K562 (cell line): ENCODE measurements at regions not wholly inside any gene's neighbourhood (a gene's known extent, or its start where the extent isn't known, plus 50 kb on each side); places are given as distances from the start of the nearest gene placed in this dataset.

Experiments
- ATAC-seq: fragments of 200-7000 bp; cut with Tn5 transposase; 3 replicates; pipeline ENCODE4 v1.9.1; 2020; ENCODE audit warnings: moderate library complexity
- BruUV-seq: library from RNA; stranded (reverse); fragments of 400-500 nt; replicated peaks from 2 replicates; lab custom pipeline; 2021; lab: Mats Ljungman, UMichigan
- CTCF ChIA-PET: fragments of 300-600 bp; formaldehyde crosslinking; extraction: SDS; loops from one replicate; lab custom pipeline; 2021; ENCODE audit warnings: low intra/inter-chr PET ratio; lab: Yijun Ruan, JAX
- POLR2A ChIA-PET: fragments of 300-600, 350-650 bp; sonication (Branson Sonifier 250); formaldehyde crosslinking; extraction: SDS; loops from one replicate; lab custom pipeline; 2021; ENCODE audit warnings: antibody characterized with exemption, inconsistent platforms; lab: Yijun Ruan, JAX
- DNase-seq, 4 experiments: peaks; one replicate each; pipeline versions ENCODE4 v3.0.0 to v3.0.0-alpha.2; 2011 to 2018; ENCODE audit warnings: low spot score in 3 of 4, mixed read lengths in 3 of 4; ENCODE audit errors: extremely low read depth in 1 of 4
- FAIRE-seq: peaks from 2 replicates; lab custom pipeline; 2011; peaks lifted over from hg19 to GRCh38; lab: Jason Lieb, UNC
- H2AFZ ChIP-seq: 2 replicates; pipeline ENCODE4 v1.6.0; 2011; ENCODE audit warnings: low read depth, low read length, control low read depth, inconsistent platforms
- H3K27ac ChIP-seq: fragments of 200-600 bp; 3 replicates; pipeline ENCODE4 v1.8.0; 2011; ENCODE audit warnings: low read depth, mild to moderate bottlenecking, control low read depth, inconsistent platforms, low read length, moderate library complexity, mixed read lengths; ENCODE audit errors: extremely low read depth
- H3K27me3 ChIP-seq, 2 experiments: fragments of 300-600 bp in 1 of 2; 2 replicates in 1 of 2; 3 replicates in 1 of 2; pipeline versions ENCODE4 v1.6.0 to v1.8.0; 2011; ENCODE audit warnings: inconsistent platforms in 2 of 2, low read length in 2 of 2, mild to moderate bottlenecking in 1 of 2, mixed read lengths in 1 of 2, moderate library complexity in 1 of 2; ENCODE audit not compliant: control insufficient read depth in 2 of 2, insufficient read depth in 2 of 2
- H3K36me3 ChIP-seq: fragments of 300-600 bp; 3 replicates; pipeline ENCODE4 v1.8.0; 2011; ENCODE audit warnings: mild to moderate bottlenecking, low read length, inconsistent platforms; ENCODE audit not compliant: control insufficient read depth, insufficient read depth
- H3K4me1 ChIP-seq, 2 experiments: fragments of 200-600 bp in 1 of 2; replicated peaks in 1 of 2; 2 replicates in 1 of 2; 3 replicates in 1 of 2; pipeline versions ENCODE4 v1.5.1 to v1.8.0; 2011; ENCODE audit warnings: inconsistent platforms in 2 of 2, low read length in 2 of 2, mild to moderate bottlenecking in 1 of 2, mixed read lengths in 1 of 2, moderate library complexity in 1 of 2; ENCODE audit not compliant: control insufficient read depth in 2 of 2, insufficient read depth in 2 of 2
- H3K4me2 ChIP-seq: 2 replicates; pipeline ENCODE4 v1.6.1; 2011; ENCODE audit warnings: low read length, control low read depth, inconsistent platforms, mixed read lengths; ENCODE audit not compliant: insufficient read depth
- H3K4me3 ChIP-seq: fragments of 200-600 bp; sonication (generic), shearing (Covaris generic); 2 replicates; pipeline ENCODE4 v1.5.1; 2016; ENCODE audit warnings: control low read depth, inconsistent platforms
- H3K79me2 ChIP-seq: fragments of 200-600 bp; 3 replicates; pipeline ENCODE4 v1.8.0; 2011; ENCODE audit warnings: low read length, inconsistent platforms; ENCODE audit not compliant: control insufficient read depth, insufficient read depth
- H3K9ac ChIP-seq, 2 experiments: 2 replicates each; pipeline versions ENCODE4 v1.6.0 to v1.6.1; 2011; ENCODE audit warnings: low read depth in 2 of 2, low read length in 2 of 2, control low read depth in 1 of 2, inconsistent platforms in 1 of 2, mild to moderate bottlenecking in 1 of 2, mixed read lengths in 1 of 2; ENCODE audit not compliant: insufficient read depth in 1 of 2
- H3K9me1 ChIP-seq: one replicate; pipeline ENCODE4 v1.6.0; 2011; ENCODE audit warnings: inconsistent platforms, mild to moderate bottlenecking, low read length, moderate library complexity; ENCODE audit not compliant: control insufficient read depth, insufficient read depth
- H3K9me3 ChIP-seq: replicated peaks from 2 replicates; pipeline ENCODE4 v1.5.1; 2011; ENCODE audit warnings: low read depth, low read length, inconsistent platforms; ENCODE audit not compliant: control insufficient read depth, insufficient read depth
- H4K20me1 ChIP-seq: replicated peaks from 2 replicates; pipeline ENCODE4 v1.6.1; 2011; ENCODE audit warnings: low read length, inconsistent platforms, mixed read lengths; ENCODE audit not compliant: control insufficient read depth, insufficient read depth
- AFF4 ChIP-seq: sonication (generic); formaldehyde crosslinking; IDR thresholded peaks from 2 replicates; pipeline ENCODE4 v1.8.0; 2023; ENCODE audit warnings: mild to moderate bottlenecking, missing genetic modification reagents
- HMGN3 ChIP-seq: IDR thresholded peaks from 2 replicates; pipeline ENCODE4 v1.6.1; 2011; ENCODE audit warnings: borderline replicate concordance, low read depth, mild to moderate bottlenecking, mixed read lengths, low read length; ENCODE audit not compliant: insufficient read length; ENCODE audit errors: extremely low read depth
- ID3 ChIP-seq, 2 experiments: fragments of 250-450 bp in 1 of 2; fragments of 450-650 bp in 1 of 2; sonication (Bioruptor Pico) in 1 of 2; IDR thresholded peaks; 2 replicates each; pipeline versions ENCODE4 v1.6.1 to v1.8.0; 2016 to 2021; ENCODE audit warnings: mild to moderate bottlenecking in 2 of 2, moderate library complexity in 2 of 2, missing compliant biosample characterization in 1 of 2, missing genetic modification characterization in 1 of 2
- MITF ChIP-seq: IDR thresholded peaks from 2 replicates; pipeline ENCODE4 v1.6.1; 2014; ENCODE audit warnings: antibody characterized with exemption
- NCOR1 ChIP-seq: fragments of 450-650 bp; IDR thresholded peaks from 2 replicates; pipeline ENCODE4 v1.6.1; 2016; ENCODE audit warnings: mild to moderate bottlenecking, moderate library complexity
- PBX2 ChIP-seq, 2 experiments: IDR thresholded peaks in 1 of 2; conservative IDR thresholded peaks in 1 of 2; 2 replicates each; pipeline ENCODE4 v1.6.1; 2016; ENCODE audit warnings: low read depth in 2 of 2, mild to moderate bottlenecking in 1 of 2, missing compliant biosample characterization in 1 of 2, missing genetic modification characterization in 1 of 2, moderate library complexity in 1 of 2
- SMARCA4 ChIP-seq: fragments of 450-650 bp; IDR thresholded peaks from 2 replicates; pipeline ENCODE4 v1.6.1; 2016
- SP2 ChIP-seq: IDR thresholded peaks from 2 replicates; pipeline ENCODE4 v1.6.1; 2011; ENCODE audit warnings: mild to moderate bottlenecking, low read depth, low read length, moderate library complexity; ENCODE audit not compliant: poor library complexity, severe bottlenecking; ENCODE audit errors: extremely low read depth
- TCF7L2 ChIP-seq: fragments of 150-350 bp; IDR thresholded peaks from 2 replicates; pipeline ENCODE4 v1.6.1; 2016; ENCODE audit warnings: low read depth, mild to moderate bottlenecking, low read length, moderate library complexity
- TEAD2 ChIP-seq: fragments of 450-650 bp; IDR thresholded peaks from 2 replicates; pipeline ENCODE4 v1.6.1; 2016; ENCODE audit warnings: missing genetic modification characterization, control low read depth, missing compliant biosample characterization
- ZNF175 ChIP-seq: fragments of 200-800 bp; sonication (Bioruptor generic); IDR thresholded peaks from 2 replicates; pipeline ENCODE4 v1.6.1; 2016; ENCODE audit warnings: low read depth, mild to moderate bottlenecking, missing genetic modification characterization, missing compliant biosample characterization
- ZNF408 ChIP-seq: fragments of 250-450 bp; sonication (Bioruptor Pico); IDR thresholded peaks from 2 replicates; pipeline ENCODE4 v1.4.0; 2020; ENCODE audit warnings: low read depth, mild to moderate bottlenecking, moderate library complexity
- WGBS: fragments of 100-300 bp; shearing (Covaris generic); methylation state at CpG from one replicate; pipeline ENCODE4 v1.1.6; 2016; ENCODE audit warnings: low coverage, mixed read lengths; ENCODE audit not compliant: insufficient coverage; ENCODE audit errors: missing lambda C conversion rate; 5-methylcytosine and 5-hydroxymethylcytosine counted together
- in situ Hi-C: fragments of 300-500 bp; cut with MboI; formaldehyde crosslinking; loops from 4 replicates; pipeline ENCODE4 v1.15.0; 2018; ENCODE audit warnings: inconsistent platforms, mixed read lengths
- intact Hi-C: fragments of 100-400 bp; cut with micrococcal nuclease; formaldehyde crosslinking; loops from 2 replicates; pipeline ENCODE4 v1.14.2; 2022

- H3K9me1 ChIP-seq, result no peaks in the 10 kb centered on the region
- CTCF ChIA-PET, result no interaction called here
- H3K4me3 ChIP-seq, result no peak overlapping the region
- H3K27me3 ChIP-seq, result no peaks in the 10 kb centered on the region
- H3K4me2 ChIP-seq, result no peak overlapping the region
- H4K20me1 ChIP-seq, result no peaks in the 10 kb centered on the region
- ATAC-seq (no peak), DNase-seq (no peak), FAIRE-seq (no peak)
- in situ Hi-C loops (no loop called here), intact Hi-C loops (no loop called here)
- TF ChIP-seq SP2 (no peak), MITF (no peak), PBX2 (CRISPR knock-in tag; IDR thresholded peaks at IDR 0.05; ENCODE audit: low read depth) (no peak), PBX2 (tag; conservative IDR thresholded peaks at IDR 0.05; ENCODE audit: low read depth) (no peak), AFF4 (no peak), HMGN3 (no peak), ZNF175 (CRISPR knock-in tag) (no peak), ID3 (CRISPR knock-in tag; IDR thresholded peaks at IDR 0.05) (no peak), ID3 (tag; IDR thresholded peaks at IDR 0.05) (no peak), TEAD2 (tag) (no peak), NCOR1 (no peak), SMARCA4 (no peak), TCF7L2 (no peak), ZNF408 (CRISPR knock-in tag) (no peak)
- no peak overlapping the region for H3K27ac ChIP-seq
- H3K9me3 ChIP-seq, result no peaks in the 10 kb centered on the region
- no TSS peak for BruUV-seq
- H3K4me1 ChIP-seq, result no peaks in the 10 kb centered on the region
- no peak overlapping the region for H3K9ac ChIP-seq
- WGBS, result 0% methylated on average over 3 of the region's 3 CpGs
- H3K79me2 ChIP-seq, result no peaks in the 10 kb centered on the region
- POLR2A ChIA-PET, result no interaction called here
- H3K36me3 ChIP-seq, result no peaks in the 10 kb centered on the region
- no peak overlapping the region for H2AFZ ChIP-seq
Observed at GRCh38 chr5:106854922-106855321, 815.8 kb downstream of the EFNA5 start.
